ENCODE measurements at regions not wholly inside any gene's neighbourhood (a gene's known extent, or its start where the extent isn't known, plus 50 kb on each side); places are given as distances from the start of the nearest gene placed in this dataset.

GRCh38 chr17:73870473-73870872 is 226.2 kb upstream of the SDK2 start:
- no peak overlapping the region for H3K27ac ChIP-seq
- H3K36me3 ChIP-seq: no peaks in the 10 kb centered on the region
- TF ChIP-seq POLR2AphosphoS5 (IDR thresholded peaks at IDR 0.05) (no peak), CTCF (IDR thresholded peaks at IDR 0.05) (no peak), POLR2A (IDR thresholded peaks at IDR 0.05) (no peak), EP300 (IDR thresholded peaks at IDR 0.05) (no peak)
- H3K9me3 ChIP-seq: no peaks in the 10 kb centered on the region
- no peak for ATAC-seq
- H3K4me1 ChIP-seq: no peaks in the 10 kb centered on the region
- no peak overlapping the region for H3K4me3 ChIP-seq
- 60 to 75% methylated on average over 1 of the region's 1 CpG for WGBS, 2 donors (ENCODE audit: low coverage in 1 of 2)
- peaks cover 45% of the 10 kb centered on the region for H3K27me3 ChIP-seq

- H3K36me3 ChIP-seq: no peaks in the 10 kb centered on the region
- peaks cover 47% of the 10 kb centered on the region for H3K27me3 ChIP-seq
- ATAC-seq: no peak
- H3K4me3 ChIP-seq: no peak overlapping the region
- H3K9me3 ChIP-seq: no peaks in the 10 kb centered on the region
- no peaks in the 10 kb centered on the region for H3K4me1 ChIP-seq
- TF ChIP-seq POLR2AphosphoS5 (IDR thresholded peaks at IDR 0.05) (no peak), CTCF (IDR thresholded peaks at IDR 0.05) (no peak), POLR2A (IDR thresholded peaks at IDR 0.05) (no peak), EP300 (IDR thresholded peaks at IDR 0.05) (no peak)
- H3K27ac ChIP-seq: no peak overlapping the region
- 63 to 71% methylated on average over 3 of the region's 3 CpGs for WGBS, 2 donors (ENCODE audit: low coverage in 1 of 2)
These were observed 228.6 kb upstream of the SDK2 start for GRCh38 chr17:73872816-73873215.

GRCh38 chr17:73874008-73874720 is 229.9 kb upstream of the SDK2 start:
- H3K9me3 ChIP-seq: no peaks in the 10 kb centered on the region
- ATAC-seq: no peak
- peaks cover 40% of the 10 kb centered on the region for H3K27me3 ChIP-seq
- no peak overlapping the region for H3K4me3 ChIP-seq
- H3K36me3 ChIP-seq: no peaks in the 10 kb centered on the region
- no peak overlapping the region for H3K27ac ChIP-seq
- no peaks in the 10 kb centered on the region for H3K4me1 ChIP-seq
- WGBS, 2 donors (ENCODE audit: low coverage in 1 of 2): 76 to 79% methylated on average over 3 to 4 of the region's 6 CpGs
- TF ChIP-seq POLR2A (IDR thresholded peaks at IDR 0.05): no peak
- no peak for TF ChIP-seq POLR2AphosphoS5 (IDR thresholded peaks at IDR 0.05)
- TF ChIP-seq EP300 (IDR thresholded peaks at IDR 0.05): no peak
- TF ChIP-seq CTCF (IDR thresholded peaks at IDR 0.05): no peak

GRCh38 chr17:73875346-73875745 is 231.1 kb upstream of the SDK2 start:
- Histone ChIP-seq H3K4me1 (no peaks in the 10 kb centered on the region), H3K27ac (no peak overlapping the region), H3K4me3 (no peak overlapping the region), H3K36me3 (no peaks in the 10 kb centered on the region), H3K9me3 (no peaks in the 10 kb centered on the region), H3K27me3 (peaks cover 31% of the 10 kb centered on the region)
- 48 to 52% methylated on average over 3 of the region's 3 CpGs for WGBS, 2 donors (ENCODE audit: low coverage in 1 of 2)
- ATAC-seq: no peak
- TF ChIP-seq CTCF (IDR thresholded peaks at IDR 0.05): no peak
- no peak for TF ChIP-seq EP300 (IDR thresholded peaks at IDR 0.05)
- TF ChIP-seq POLR2AphosphoS5 (IDR thresholded peaks at IDR 0.05): no peak
- no peak for TF ChIP-seq POLR2A (IDR thresholded peaks at IDR 0.05)

- Histone ChIP-seq H3K36me3 (no peaks in the 10 kb centered on the region), H3K27me3 (peaks cover 29% of the 10 kb centered on the region), H3K9me3 (no peaks in the 10 kb centered on the region), H3K4me3 (no peak overlapping the region), H3K4me1 (no peaks in the 10 kb centered on the region), H3K27ac (no peak overlapping the region)
- TF ChIP-seq CTCF (IDR thresholded peaks at IDR 0.05) (no peak), POLR2A (IDR thresholded peaks at IDR 0.05) (no peak), EP300 (IDR thresholded peaks at IDR 0.05) (no peak), POLR2AphosphoS5 (IDR thresholded peaks at IDR 0.05) (no peak)
- 44 to 67% methylated on average over 1 of the region's 9 CpGs for WGBS, 2 donors (ENCODE audit: low coverage in 1 of 2)
- no peak for ATAC-seq
These were observed 233.7 kb upstream of the SDK2 start for GRCh38 chr17:73877962-73878361.
